Central memory CD4-positive, alpha-beta T cell (primary cell): ENCODE measurements at regions not wholly inside any gene's neighbourhood (a gene's known extent, or its start where the extent isn't known, plus 50 kb on each side); places are given as distances from the start of the nearest gene placed in this dataset.
"Not testable (repeated sequence)": the region's sequence is repeated elsewhere in the genome, so short reads cannot be mapped to it uniquely, and the experiment has no call there.

Experiments
- DNase-seq: peaks from one replicate; pipeline ENCODE4 v3.0.0; 2022

GRCh38 chr1:9469882-9470281 lies 69.4 kb upstream of the SLC25A33 start:
- not testable (repeated sequence) for DNase-seq

DNA sequence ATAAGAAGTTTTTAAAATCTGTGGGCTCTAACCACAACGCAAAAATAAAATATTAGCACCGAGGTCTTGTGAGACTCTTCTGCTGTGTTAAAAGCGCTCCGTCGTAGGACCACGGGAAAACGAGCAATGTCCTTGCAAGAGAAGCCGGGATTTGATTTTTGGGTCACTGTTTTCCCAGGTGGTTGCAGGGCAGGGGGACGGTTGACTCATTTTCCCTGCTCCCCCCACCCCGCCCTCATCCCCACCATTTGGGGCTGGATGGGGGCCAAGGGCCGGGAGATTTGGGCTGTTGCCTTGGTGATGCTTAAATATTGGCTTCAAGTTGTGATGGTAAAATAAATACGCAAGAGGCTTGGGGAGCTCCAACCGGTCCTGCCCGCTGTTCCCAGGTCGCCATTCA lies 67.6 kb upstream of the SLC25A33 start:
- DNase-seq: no peak

- no peak for DNase-seq
Measured at GRCh38 chr1:9472386-9473031, 66.8 kb upstream of the SLC25A33 start.

DNA sequence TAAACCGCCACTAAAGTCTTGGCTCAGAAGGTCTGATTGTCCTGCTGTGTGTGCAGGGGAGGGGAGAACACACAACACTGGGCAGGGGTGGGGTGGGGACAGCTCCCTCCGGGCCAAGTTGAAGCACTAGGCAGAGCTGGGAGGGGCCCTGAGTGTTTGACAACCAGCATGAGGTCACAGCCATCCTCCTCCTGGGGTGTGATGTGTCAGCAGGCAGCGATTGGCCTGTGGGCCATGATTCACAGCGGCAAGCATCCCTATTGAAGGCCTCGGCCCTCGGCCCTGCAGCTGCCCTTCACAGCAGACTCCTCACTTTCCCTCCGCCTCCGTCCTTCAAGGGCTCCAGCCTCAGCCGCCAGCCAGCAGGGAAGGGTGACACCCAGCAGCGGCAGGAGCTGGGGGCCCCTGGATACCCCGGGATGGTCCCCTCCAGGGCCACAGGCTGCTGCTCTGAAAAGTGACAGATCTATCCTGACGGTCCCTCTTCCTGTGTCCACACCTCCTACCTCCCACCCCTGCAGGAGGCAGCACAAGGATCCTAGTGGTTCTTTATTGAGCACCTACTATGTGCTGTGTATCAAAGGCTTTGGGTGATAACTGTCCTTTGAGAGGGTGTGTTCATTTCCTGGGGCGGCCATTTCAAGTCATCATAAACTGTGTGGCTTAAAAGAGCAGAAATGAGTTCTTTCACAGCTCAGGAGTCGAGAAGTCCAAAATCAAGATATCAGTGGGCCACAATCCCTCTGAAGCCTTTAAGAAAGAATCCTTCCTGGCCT lies 66.0 kb upstream of the SLC25A33 start:
- DNase-seq: no peak

DNA sequence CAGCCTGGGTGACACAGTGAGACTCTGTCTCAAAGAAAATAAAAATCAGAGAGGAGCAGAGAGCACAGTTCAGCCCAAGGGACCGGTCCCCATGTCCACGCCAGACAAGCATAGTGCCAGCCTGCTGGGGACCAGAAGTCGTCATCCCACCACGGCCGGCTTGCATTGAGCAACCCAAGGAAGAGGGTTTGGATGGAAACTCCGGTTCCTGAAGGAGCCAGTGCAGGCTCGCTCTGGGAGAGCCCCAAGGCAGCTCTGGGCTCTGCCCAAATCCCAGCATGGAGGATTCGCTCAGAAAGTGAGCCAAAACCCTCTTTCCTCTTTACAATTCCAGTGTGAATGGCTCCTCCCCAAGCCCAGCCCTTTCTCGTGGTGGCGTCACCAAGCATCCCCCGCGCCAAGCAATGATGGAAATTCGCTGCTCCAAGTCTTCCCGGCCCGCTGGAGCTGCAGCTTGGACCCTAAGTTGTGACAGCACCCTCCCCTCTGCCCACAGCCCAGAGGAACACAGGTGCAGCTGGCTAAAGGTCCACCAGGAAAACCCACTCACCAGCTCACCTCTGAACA lies 64.1 kb upstream of the SLC25A33 start:
- no peak for DNase-seq

DNA sequence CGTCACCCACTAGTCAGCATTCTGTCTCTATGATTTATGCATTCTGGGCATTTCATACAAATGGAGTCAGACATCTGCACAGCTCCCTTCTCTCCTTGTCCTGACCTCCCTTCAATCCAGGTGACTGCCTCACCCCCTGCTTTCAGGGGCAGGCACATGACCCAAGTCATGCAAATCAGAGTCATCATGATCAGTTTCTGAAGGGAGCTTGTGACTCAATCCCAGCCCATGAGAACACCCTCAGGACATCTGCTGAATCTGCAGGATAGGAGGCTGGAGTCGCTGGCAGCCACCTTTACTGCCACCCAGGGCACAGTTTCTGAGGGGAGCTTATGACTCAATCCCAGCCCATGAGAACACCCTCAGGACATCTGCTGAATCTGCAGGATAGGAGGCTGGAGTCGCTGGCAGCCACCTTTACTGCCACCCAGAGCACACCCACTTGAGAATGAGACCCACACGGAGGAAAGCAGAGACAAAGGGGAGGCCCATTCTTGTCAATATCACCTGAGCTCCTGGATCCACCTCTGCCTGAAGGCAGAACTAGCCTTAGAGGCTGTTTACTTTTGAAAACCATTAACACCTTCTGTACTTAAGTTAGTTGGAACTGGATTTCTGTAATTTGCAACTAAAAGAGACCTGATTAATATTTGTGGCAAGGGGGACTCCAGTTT lies 62.3 kb upstream of the SLC25A33 start:
- no peak for DNase-seq

GRCh38 chr1:9477535-9477934 lies 61.7 kb upstream of the SLC25A33 start:
- no peak for DNase-seq

DNA sequence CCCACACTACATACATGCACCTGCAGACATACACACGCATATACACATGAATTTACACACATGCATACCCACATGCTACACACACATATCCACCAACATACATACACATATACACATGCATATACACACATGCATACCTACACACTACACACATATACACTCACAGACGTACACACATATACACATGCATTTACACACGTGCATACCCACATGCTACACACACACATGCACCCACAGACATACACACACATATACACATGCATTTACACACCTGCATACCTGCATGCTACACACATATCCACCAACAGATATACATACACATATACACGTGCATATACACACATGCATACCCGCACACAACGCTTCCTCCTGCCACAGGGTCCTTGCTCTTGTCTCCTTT lies 61.2 kb upstream of the SLC25A33 start:
- DNase-seq: no peak

GRCh38 chr1:9481048-9481447 lies 58.2 kb upstream of the SLC25A33 start:
- DNase-seq: no peak

DNA sequence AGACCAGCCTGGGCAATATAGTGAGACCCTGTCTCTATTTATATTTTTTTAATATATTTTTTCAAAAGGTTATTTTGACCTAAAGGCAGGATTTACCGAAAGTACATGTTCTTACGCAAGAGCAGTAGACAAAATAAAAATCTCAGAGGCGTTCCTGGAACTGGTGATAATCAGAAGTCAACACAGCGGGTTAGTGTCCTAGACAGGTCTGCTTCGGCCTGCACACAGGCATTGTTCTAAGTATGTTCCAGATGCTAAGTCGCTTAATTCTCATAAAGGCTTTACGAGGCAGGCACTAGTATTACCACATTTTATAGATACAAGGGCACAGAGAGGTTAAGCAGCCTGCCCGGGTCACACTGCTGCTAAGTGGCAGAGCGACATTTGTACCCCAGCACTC lies 56.9 kb upstream of the SLC25A33 start:
- no peak for DNase-seq

- DNase-seq: no peak
Measured at GRCh38 chr1:9482816-9483572, 56.3 kb upstream of the SLC25A33 start.

DNA sequence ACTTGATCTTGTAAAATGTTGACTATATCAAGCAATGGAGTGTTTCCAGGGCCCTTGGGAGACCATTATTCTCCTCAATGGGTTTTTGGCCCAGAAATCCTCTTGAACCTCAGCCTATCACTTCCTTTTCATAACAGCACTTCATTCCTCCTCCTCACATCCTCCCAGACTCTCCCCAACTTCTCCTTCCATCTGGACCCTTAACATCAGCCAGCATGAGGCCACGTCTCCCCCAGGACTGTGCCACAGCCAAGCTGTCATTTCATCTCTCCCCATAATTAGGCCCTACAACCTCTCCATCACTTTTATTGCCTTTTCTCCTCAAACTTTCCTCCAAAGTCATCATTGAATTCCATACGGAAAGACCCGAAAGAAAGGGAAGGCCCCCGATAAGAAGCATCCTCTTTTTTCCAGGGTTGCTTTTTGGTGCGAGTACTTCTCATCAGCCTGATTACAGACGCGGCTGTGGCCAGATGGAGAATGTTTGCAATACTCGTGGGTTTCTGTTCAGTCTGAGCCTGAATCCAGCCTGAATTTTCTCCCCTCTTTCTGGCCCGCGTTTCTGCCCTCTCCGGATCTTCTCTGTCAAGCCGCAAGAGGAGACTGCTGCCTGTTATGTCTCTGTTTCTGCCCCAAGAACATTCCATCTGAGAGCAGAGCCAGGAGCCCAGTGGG lies 52.7 kb upstream of the SLC25A33 start:
- DNase-seq: no peak
